ENCODE measurements at regions not wholly inside any gene's neighbourhood (a gene's known extent, or its start where the extent isn't known, plus 50 kb on each side); places are given as distances from the start of the nearest gene placed in this dataset.

- H3K79me2 ChIP-seq (ENCODE audit: low read length): no peaks in the 10 kb centered on the region
These were observed 149.3 kb upstream of the B3GAT1 start for GRCh38 chr11:134561331-134561720.

GRCh38 chr11:134560566-134561330 is 148.7 kb upstream of the B3GAT1 start:
- Histone ChIP-seq H3K4me1 (ENCODE audit: low read length) (peaks cover 20% of the 10 kb centered on the region), H3K79me2 (ENCODE audit: low read length) (no peaks in the 10 kb centered on the region), H3K9ac (ENCODE audit: low read length) (no peak overlapping the region), H2AFZ (ENCODE audit: low read depth, low read length) (no peak overlapping the region), H3K4me3 (ENCODE audit: low read length) (no peak overlapping the region), H3K36me3 (replicated peaks; ENCODE audit: low read depth, low read length) (no peaks in the 10 kb centered on the region), H3K27me3 (ENCODE audit: low read depth, low read length) (peaks cover 20% of the 10 kb centered on the region), H3K27ac (ENCODE audit: low read length) (no peak overlapping the region), H4K20me1 (ENCODE audit: insufficient read depth, low read length) (no peaks in the 10 kb centered on the region), H3K9me3 (ENCODE audit: insufficient read depth, low read length) (no peaks in the 10 kb centered on the region), H3K4me2 (ENCODE audit: low read length) (no peak overlapping the region)
- TF ChIP-seq CTCF (IDR thresholded peaks at IDR 0.05; ENCODE audit: low read depth, low read length) (no peak), EZH2phosphoT487 (IDR thresholded peaks at IDR 0.05; ENCODE audit: low read depth) (no peak)

More at GRCh38 chr11:134561331-134561720, 149.3 kb upstream of the B3GAT1 start:
- Histone ChIP-seq H4K20me1 (ENCODE audit: insufficient read depth, low read length) (no peaks in the 10 kb centered on the region), H3K9me3 (ENCODE audit: insufficient read depth, low read length) (no peaks in the 10 kb centered on the region), H3K9ac (ENCODE audit: low read length) (no peak overlapping the region), H2AFZ (ENCODE audit: low read depth, low read length) (no peak overlapping the region), H3K27ac (ENCODE audit: low read length) (no peak overlapping the region), H3K27me3 (ENCODE audit: low read depth, low read length) (peaks cover 20% of the 10 kb centered on the region), H3K4me2 (ENCODE audit: low read length) (no peak overlapping the region), H3K36me3 (replicated peaks; ENCODE audit: low read depth, low read length) (no peaks in the 10 kb centered on the region), H3K4me3 (ENCODE audit: low read length) (no peak overlapping the region), H3K4me1 (ENCODE audit: low read length) (peaks cover 20% of the 10 kb centered on the region)
- TF ChIP-seq EZH2phosphoT487 (IDR thresholded peaks at IDR 0.05; ENCODE audit: low read depth): no peak

GRCh38 chr11:134560066-134560465 is 148.0 kb upstream of the B3GAT1 start:
- TF ChIP-seq CTCF (IDR thresholded peaks at IDR 0.05; ENCODE audit: low read depth, low read length): no peak
- no peaks in the 10 kb centered on the region for H4K20me1 ChIP-seq (ENCODE audit: insufficient read depth, low read length)
- H3K27me3 ChIP-seq (ENCODE audit: low read depth, low read length): peaks cover 20% of the 10 kb centered on the region
- H3K36me3 ChIP-seq (replicated peaks; ENCODE audit: low read depth, low read length): no peaks in the 10 kb centered on the region
- no peak overlapping the region for H3K9ac ChIP-seq (ENCODE audit: low read length)
- H3K4me2 ChIP-seq (ENCODE audit: low read length): peak overlapping the region; percentile 66
- no peak overlapping the region for H3K27ac ChIP-seq (ENCODE audit: low read length)
- no peaks in the 10 kb centered on the region for H3K9me3 ChIP-seq (ENCODE audit: insufficient read depth, low read length)
- H3K4me1 ChIP-seq (ENCODE audit: low read length): peaks cover 20% of the 10 kb centered on the region
- peak overlapping the region; percentile 40 for H3K4me3 ChIP-seq (ENCODE audit: low read length)
- no peak overlapping the region for H2AFZ ChIP-seq (ENCODE audit: low read depth, low read length)
- no peaks in the 10 kb centered on the region for H3K79me2 ChIP-seq (ENCODE audit: low read length)

GRCh38 chr11:134559602-134559962 is 147.5 kb upstream of the B3GAT1 start:
- peak overlapping the region; percentile 66 for H3K4me2 ChIP-seq (ENCODE audit: low read length)
- no peak overlapping the region for H3K27ac ChIP-seq (ENCODE audit: low read length)
- H3K9ac ChIP-seq (ENCODE audit: low read length): no peak overlapping the region
- TF ChIP-seq EZH2phosphoT487 (IDR thresholded peaks at IDR 0.05; ENCODE audit: low read depth) (no peak), CTCF (IDR thresholded peaks at IDR 0.05; ENCODE audit: low read depth, low read length) (no peak)
- no peaks in the 10 kb centered on the region for H3K9me3 ChIP-seq (ENCODE audit: insufficient read depth, low read length)
- no peaks in the 10 kb centered on the region for H4K20me1 ChIP-seq (ENCODE audit: insufficient read depth, low read length)
- H3K36me3 ChIP-seq (replicated peaks; ENCODE audit: low read depth, low read length): no peaks in the 10 kb centered on the region
- no peaks in the 10 kb centered on the region for H3K79me2 ChIP-seq (ENCODE audit: low read length)
- peaks cover 20% of the 10 kb centered on the region for H3K27me3 ChIP-seq (ENCODE audit: low read depth, low read length)
- peak overlapping the region; percentile 40; the same call in 1 of the 2 replicates for H3K4me3 ChIP-seq (ENCODE audit: low read length)
- H3K4me1 ChIP-seq (ENCODE audit: low read length): peaks cover 20% of the 10 kb centered on the region
- H2AFZ ChIP-seq (ENCODE audit: low read depth, low read length): no peak overlapping the region
